ENCODE measurements at regions not wholly inside any gene's neighbourhood (a gene's known extent, or its start where the extent isn't known, plus 50 kb on each side); places are given as distances from the start of the nearest gene placed in this dataset.
"Not testable (repeated sequence)": the region's sequence is repeated elsewhere in the genome, so short reads cannot be mapped to it uniquely, and the experiment has no call there.

GRCh38 chr9:65389710-65390109 is 104.7 kb upstream of the FOXD4L5 start:
- TF ChIP-seq CTCF, POLR2AphosphoS5 (IDR thresholded peaks at IDR 0.05): not testable (repeated sequence)

All from gastroesophageal sphincter (tissue), 3 donors.